ENCODE measurements at regions not wholly inside any gene's neighbourhood (a gene's known extent, or its start where the extent isn't known, plus 50 kb on each side); places are given as distances from the start of the nearest gene placed in this dataset.
"Not testable (repeated sequence)": the region's sequence is repeated elsewhere in the genome, so short reads cannot be mapped to it uniquely, and the experiment has no call there.

DNA sequence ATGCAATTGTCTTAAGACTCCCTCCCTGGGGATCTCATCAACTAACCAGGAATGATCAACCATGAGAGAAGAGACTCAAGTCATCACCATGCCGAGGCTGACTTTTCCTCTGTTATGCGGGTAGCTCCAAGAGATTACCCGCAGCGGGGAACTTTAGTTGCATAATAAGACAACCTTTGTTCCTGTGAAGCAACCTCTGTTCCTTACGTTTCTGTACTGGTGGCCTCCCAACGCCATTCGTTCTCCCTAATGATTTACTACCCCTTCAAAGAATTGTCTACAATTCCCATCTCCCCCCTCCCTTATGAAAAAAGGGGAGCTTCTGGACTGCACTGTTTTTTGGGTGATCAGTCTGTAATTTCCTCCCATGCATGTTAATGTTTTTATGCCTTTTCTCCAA, 66.1 kb upstream of the LRPPRC start:
- no peaks in the 10 kb centered on the region for H3K9me3 ChIP-seq (ENCODE audit: control insufficient read depth, low read length)
- H3K4me3 ChIP-seq (ENCODE audit: insufficient read depth, low read depth, low read length, poor library complexity, severe bottlenecking) = no peak overlapping the region
- H3K36me3 ChIP-seq (ENCODE audit: control insufficient read depth, insufficient read depth, low read length) = no peaks in the 10 kb centered on the region
- H3K27me3 ChIP-seq (replicated peaks; ENCODE audit: control insufficient read depth, insufficient read depth, low read length, poor library complexity, severe bottlenecking) = no peaks in the 10 kb centered on the region
- no peak for DNase-seq
- no peaks in the 10 kb centered on the region for H3K4me1 ChIP-seq (ENCODE audit: control insufficient read depth, insufficient read depth, low read length, poor library complexity, severe bottlenecking)
- H3K27ac ChIP-seq (ENCODE audit: insufficient read depth, low read length, poor library complexity, severe bottlenecking) = no peak overlapping the region

DNA sequence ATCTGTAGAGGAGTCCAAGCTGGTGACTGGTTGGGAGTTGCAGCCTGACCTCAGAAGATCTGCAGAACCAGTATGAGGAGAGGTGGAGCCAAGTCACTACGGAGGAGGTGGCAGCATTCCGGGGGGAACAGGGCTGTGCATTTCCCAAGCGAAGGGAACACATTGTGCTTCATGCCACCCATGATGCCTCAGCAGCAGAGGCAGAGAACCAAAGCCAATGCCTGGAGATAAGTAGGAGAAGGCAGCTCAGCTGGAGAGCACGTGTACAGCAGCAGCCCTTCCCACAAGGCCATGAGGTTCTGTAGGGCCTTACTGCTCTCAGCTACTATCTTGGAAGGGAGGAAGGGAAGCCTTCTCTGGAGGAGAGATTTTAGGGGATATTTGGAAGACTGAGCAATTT, 67.2 kb upstream of the LRPPRC start:
- Histone ChIP-seq H3K4me3 (ENCODE audit: insufficient read depth, low read depth, low read length, poor library complexity, severe bottlenecking) (no peak overlapping the region), H3K9me3 (ENCODE audit: control insufficient read depth, low read length) (no peaks in the 10 kb centered on the region), H3K27ac (ENCODE audit: insufficient read depth, low read length, poor library complexity, severe bottlenecking) (no peak overlapping the region), H3K36me3 (ENCODE audit: control insufficient read depth, insufficient read depth, low read length) (no peaks in the 10 kb centered on the region), H3K4me1 (ENCODE audit: control insufficient read depth, insufficient read depth, low read length, poor library complexity, severe bottlenecking) (no peaks in the 10 kb centered on the region), H3K27me3 (replicated peaks; ENCODE audit: control insufficient read depth, insufficient read depth, low read length, poor library complexity, severe bottlenecking) (no peaks in the 10 kb centered on the region)
- no peak for DNase-seq

DNA sequence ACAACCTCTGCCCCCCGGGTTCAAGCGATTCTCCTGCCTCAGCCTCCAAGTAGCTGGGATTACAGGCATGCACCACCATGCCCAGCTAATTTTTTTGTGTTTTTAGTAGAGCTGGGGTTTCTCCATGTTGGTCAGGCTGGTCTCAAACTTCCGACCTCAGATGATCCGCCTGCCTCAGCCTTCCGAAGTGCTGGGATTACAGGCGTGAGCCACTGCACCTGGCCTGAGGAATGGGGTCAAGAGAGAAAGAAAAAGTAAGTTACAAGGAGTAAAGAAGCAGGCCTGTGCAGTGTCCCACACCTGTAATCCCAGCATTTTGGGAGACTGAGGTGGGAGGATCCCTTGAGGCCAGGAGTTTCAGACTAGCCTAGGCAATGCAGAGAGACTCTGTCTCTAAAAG, 68.5 kb upstream of the LRPPRC start:
- not testable (repeated sequence) for H3K27ac ChIP-seq (ENCODE audit: insufficient read depth, low read length, poor library complexity, severe bottlenecking); H3K4me3 ChIP-seq (ENCODE audit: insufficient read depth, low read depth, low read length, poor library complexity, severe bottlenecking); DNase-seq; H3K9me3 ChIP-seq (ENCODE audit: control insufficient read depth, low read length); H3K36me3 ChIP-seq (ENCODE audit: control insufficient read depth, insufficient read depth, low read length); H3K4me1 ChIP-seq (ENCODE audit: control insufficient read depth, insufficient read depth, low read length, poor library complexity, severe bottlenecking); H3K27me3 ChIP-seq (replicated peaks; ENCODE audit: control insufficient read depth, insufficient read depth, low read length, poor library complexity, severe bottlenecking)

DNA sequence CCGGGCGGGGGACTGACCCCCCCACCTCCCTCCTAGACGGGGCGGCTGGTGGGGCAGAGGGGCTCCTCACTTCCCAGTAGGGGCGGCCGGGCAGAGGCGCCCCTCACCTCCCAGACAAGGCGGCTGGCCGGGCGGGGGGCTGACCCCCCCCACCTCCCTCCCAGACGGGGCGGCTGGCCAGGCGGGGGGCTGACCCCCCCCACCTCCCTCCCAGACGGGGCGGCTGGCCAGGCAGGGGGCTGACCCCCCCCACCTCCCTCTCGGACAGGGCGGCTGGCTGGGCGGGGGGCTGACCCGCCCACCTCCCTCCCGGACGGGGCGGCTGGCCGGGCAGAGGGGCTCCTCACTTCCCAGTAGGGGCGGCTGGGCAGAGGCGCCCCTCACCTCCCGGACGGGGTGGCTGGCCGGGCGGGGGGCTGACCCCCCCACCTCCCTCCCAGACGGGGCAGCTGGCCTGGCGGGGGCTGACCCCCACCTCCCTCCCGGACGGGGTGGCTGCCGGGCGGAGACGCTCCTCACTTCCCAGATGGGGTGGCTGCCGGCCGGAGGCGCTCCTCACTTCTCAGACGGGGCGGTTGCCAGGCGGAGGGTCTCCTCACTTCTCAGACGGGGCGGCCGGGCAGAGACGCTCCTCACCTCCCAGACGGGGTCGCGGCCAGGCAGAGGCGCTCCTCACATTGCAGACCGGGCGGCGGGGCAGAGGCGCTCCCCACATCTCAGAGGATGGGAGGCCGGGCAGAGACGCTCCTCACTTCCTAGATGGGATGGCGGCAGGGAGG, 71.4 kb upstream of the LRPPRC start:
- H3K27me3 ChIP-seq (replicated peaks; ENCODE audit: control insufficient read depth, insufficient read depth, low read length, poor library complexity, severe bottlenecking); H3K4me1 ChIP-seq (ENCODE audit: control insufficient read depth, insufficient read depth, low read length, poor library complexity, severe bottlenecking); H3K27ac ChIP-seq (ENCODE audit: insufficient read depth, low read length, poor library complexity, severe bottlenecking); H3K4me3 ChIP-seq (ENCODE audit: insufficient read depth, low read depth, low read length, poor library complexity, severe bottlenecking); H3K9me3 ChIP-seq (ENCODE audit: control insufficient read depth, low read length); DNase-seq; H3K36me3 ChIP-seq (ENCODE audit: control insufficient read depth, insufficient read depth, low read length): not testable (repeated sequence)

DNA sequence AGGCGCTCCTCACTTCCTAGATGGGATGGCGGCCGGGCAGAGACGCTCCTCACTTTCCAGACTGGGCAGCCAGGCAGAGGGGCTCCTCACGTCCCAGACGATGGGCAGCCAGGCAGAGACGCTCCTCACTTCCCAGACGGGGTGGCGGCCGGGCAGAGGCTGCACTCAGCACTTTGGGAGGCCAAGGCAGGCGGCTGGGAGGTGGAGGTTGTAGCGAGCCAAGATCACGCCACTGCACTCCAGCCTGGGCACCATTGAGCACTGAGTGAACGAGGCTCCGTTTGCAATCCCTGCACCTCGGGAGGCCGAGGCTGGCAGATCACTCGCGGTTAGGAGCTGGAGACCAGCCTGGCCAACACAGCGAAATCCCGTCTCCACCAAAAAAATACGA, 72.0 kb upstream of the LRPPRC start:
- H3K4me3 ChIP-seq (ENCODE audit: insufficient read depth, low read depth, low read length, poor library complexity, severe bottlenecking); H3K9me3 ChIP-seq (ENCODE audit: control insufficient read depth, low read length); H3K4me1 ChIP-seq (ENCODE audit: control insufficient read depth, insufficient read depth, low read length, poor library complexity, severe bottlenecking); H3K27ac ChIP-seq (ENCODE audit: insufficient read depth, low read length, poor library complexity, severe bottlenecking); H3K36me3 ChIP-seq (ENCODE audit: control insufficient read depth, insufficient read depth, low read length); DNase-seq; H3K27me3 ChIP-seq (replicated peaks; ENCODE audit: control insufficient read depth, insufficient read depth, low read length, poor library complexity, severe bottlenecking): not testable (repeated sequence)

DNA sequence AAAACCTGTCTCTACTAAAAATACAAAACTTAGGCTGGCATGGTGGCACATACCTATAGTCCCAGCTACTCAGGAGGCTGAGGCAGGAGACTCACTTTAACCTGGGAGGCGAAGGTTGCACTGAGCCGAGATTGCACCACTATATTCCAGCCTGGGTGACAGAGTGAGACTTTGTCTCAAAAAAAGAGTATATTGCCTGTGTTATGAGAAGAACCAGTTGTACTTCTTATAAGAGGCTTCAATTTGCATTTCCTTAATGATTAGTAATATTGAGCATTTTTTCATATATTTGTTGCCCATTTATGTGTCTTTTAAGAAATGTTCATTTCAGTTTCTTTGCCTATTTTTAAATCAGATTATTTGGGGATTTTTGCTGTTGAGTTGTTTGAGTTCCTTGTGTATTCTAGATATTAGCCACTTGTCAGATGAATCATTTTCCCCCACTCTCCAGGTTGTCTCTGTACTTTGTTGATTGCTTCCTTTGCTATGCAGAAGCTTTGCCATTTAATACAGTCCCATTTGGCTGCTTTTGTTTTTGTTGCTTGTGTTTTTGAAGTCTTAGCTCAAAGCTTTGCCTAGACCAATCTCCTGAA, 75.8 kb upstream of the LRPPRC start:
- Histone ChIP-seq H3K27me3 (replicated peaks; ENCODE audit: control insufficient read depth, insufficient read depth, low read length, poor library complexity, severe bottlenecking) (no peaks in the 10 kb centered on the region), H3K4me1 (ENCODE audit: control insufficient read depth, insufficient read depth, low read length, poor library complexity, severe bottlenecking) (no peaks in the 10 kb centered on the region), H3K4me3 (ENCODE audit: insufficient read depth, low read depth, low read length, poor library complexity, severe bottlenecking) (no peak overlapping the region), H3K36me3 (ENCODE audit: control insufficient read depth, insufficient read depth, low read length) (no peaks in the 10 kb centered on the region), H3K27ac (ENCODE audit: insufficient read depth, low read length, poor library complexity, severe bottlenecking) (no peak overlapping the region), H3K9me3 (ENCODE audit: control insufficient read depth, low read length) (no peaks in the 10 kb centered on the region)
- no peak for DNase-seq

DNA sequence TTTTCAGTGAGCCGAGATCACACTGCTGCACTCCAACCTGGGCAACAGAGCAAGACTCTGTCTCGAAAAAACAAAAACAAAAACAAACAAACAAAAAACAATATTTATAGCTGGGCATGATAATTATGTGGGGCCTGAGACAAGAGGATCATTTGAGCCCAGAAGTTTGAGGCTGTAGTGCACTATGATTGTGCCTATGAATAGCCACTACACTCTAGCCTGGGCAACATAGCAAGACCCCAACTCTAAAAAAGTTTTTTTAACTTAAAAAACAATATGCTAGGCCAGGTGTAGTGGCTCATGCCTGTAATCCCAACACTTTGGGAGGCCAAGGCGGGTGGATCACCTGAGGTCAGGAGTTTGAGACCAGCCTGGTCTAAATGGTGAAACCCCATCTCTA, 77.9 kb upstream of the LRPPRC start:
- not testable (repeated sequence) for H3K9me3 ChIP-seq (ENCODE audit: control insufficient read depth, low read length); H3K4me1 ChIP-seq (ENCODE audit: control insufficient read depth, insufficient read depth, low read length, poor library complexity, severe bottlenecking); H3K27ac ChIP-seq (ENCODE audit: insufficient read depth, low read length, poor library complexity, severe bottlenecking); H3K27me3 ChIP-seq (replicated peaks; ENCODE audit: control insufficient read depth, insufficient read depth, low read length, poor library complexity, severe bottlenecking); DNase-seq; H3K36me3 ChIP-seq (ENCODE audit: control insufficient read depth, insufficient read depth, low read length); H3K4me3 ChIP-seq (ENCODE audit: insufficient read depth, low read depth, low read length, poor library complexity, severe bottlenecking)

DNA sequence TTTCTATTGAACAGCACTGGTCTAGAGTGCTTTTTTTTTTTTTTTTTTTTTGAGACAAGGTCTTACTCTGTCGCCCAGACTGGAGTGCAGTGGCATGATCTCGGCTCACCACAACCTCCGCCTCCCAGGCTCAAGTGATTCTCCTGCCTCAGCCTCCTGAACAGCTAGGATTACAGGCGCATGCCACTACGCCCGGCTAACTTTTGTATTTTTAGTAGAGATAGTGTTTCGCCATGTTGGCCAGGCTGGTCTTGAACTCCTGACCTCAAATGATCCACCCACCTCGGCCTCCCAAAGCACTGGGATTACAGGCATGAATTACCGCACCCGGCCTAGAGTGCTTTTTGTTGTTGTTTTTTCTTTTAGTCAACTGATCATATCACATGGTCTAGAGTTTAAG, 79.0 kb upstream of the LRPPRC start:
- not testable (repeated sequence) for H3K4me3 ChIP-seq (ENCODE audit: insufficient read depth, low read depth, low read length, poor library complexity, severe bottlenecking); H3K4me1 ChIP-seq (ENCODE audit: control insufficient read depth, insufficient read depth, low read length, poor library complexity, severe bottlenecking); H3K9me3 ChIP-seq (ENCODE audit: control insufficient read depth, low read length); H3K36me3 ChIP-seq (ENCODE audit: control insufficient read depth, insufficient read depth, low read length); DNase-seq; H3K27me3 ChIP-seq (replicated peaks; ENCODE audit: control insufficient read depth, insufficient read depth, low read length, poor library complexity, severe bottlenecking); H3K27ac ChIP-seq (ENCODE audit: insufficient read depth, low read length, poor library complexity, severe bottlenecking)

DNA sequence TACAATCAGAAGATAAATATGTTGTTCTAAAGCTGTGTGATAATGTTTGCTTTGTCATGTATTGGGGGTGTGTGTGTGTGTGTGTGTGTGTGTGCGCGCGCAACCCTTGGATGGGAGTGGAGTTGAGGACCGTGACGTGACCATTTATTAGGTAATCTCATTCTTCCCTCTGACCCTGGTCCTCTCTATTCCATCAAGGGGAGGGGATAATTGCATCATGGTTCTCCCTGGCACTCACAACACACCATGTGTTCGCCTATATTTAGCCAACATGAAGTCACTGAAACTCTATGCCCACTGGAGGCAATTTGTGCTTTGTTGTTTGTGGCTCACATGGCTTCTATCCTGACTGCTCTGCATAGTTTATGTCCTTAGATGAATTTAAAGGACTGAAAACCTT, 79.8 kb upstream of the LRPPRC start:
- H3K27ac ChIP-seq (ENCODE audit: insufficient read depth, low read length, poor library complexity, severe bottlenecking) = no peak overlapping the region
- DNase-seq = no peak

DNA sequence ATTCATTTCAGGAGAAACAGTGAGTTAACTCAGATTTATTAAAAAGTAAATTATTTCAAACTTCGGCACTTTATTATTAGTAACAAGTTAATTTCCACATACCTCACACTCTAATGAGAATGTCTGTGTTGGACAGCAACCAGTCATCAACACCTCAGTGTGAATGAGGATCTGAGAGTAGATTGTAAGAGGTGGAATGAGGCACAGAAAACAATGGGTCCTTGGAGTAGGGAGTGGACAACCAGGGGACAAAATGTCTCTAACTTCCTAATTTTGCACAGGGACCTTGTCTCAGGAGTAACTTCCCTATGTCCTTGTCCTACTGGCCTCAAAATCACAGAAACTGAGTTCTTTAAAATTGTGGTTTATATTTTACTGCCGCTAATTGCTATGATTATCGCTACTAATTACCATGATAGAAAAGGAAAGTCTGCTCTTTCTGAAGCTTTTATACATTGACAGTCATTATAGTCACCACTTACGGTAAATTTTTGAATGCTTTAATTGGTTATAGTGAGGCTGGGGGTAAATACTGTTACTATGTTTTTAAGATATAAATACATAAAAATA, 82.2 kb upstream of the LRPPRC start:
- no peak overlapping the region for H3K4me3 ChIP-seq (ENCODE audit: insufficient read depth, low read depth, low read length, poor library complexity, severe bottlenecking)
- no peak for DNase-seq
- no peaks in the 10 kb centered on the region for H3K9me3 ChIP-seq (ENCODE audit: control insufficient read depth, low read length)
- H3K27ac ChIP-seq (ENCODE audit: insufficient read depth, low read length, poor library complexity, severe bottlenecking) = no peak overlapping the region
- no peaks in the 10 kb centered on the region for H3K4me1 ChIP-seq (ENCODE audit: control insufficient read depth, insufficient read depth, low read length, poor library complexity, severe bottlenecking)
- H3K36me3 ChIP-seq (ENCODE audit: control insufficient read depth, insufficient read depth, low read length) = no peaks in the 10 kb centered on the region
- no peaks in the 10 kb centered on the region for H3K27me3 ChIP-seq (replicated peaks; ENCODE audit: control insufficient read depth, insufficient read depth, low read length, poor library complexity, severe bottlenecking)

More for the DNA sequence above, 79.8 kb upstream of the LRPPRC start:
- no peaks in the 10 kb centered on the region for H3K36me3 ChIP-seq (ENCODE audit: control insufficient read depth, insufficient read depth, low read length)
- H3K27me3 ChIP-seq (replicated peaks; ENCODE audit: control insufficient read depth, insufficient read depth, low read length, poor library complexity, severe bottlenecking) = no peaks in the 10 kb centered on the region
- no peaks in the 10 kb centered on the region for H3K4me1 ChIP-seq (ENCODE audit: control insufficient read depth, insufficient read depth, low read length, poor library complexity, severe bottlenecking)
- H3K4me3 ChIP-seq (ENCODE audit: insufficient read depth, low read depth, low read length, poor library complexity, severe bottlenecking) = no peak overlapping the region
- no peaks in the 10 kb centered on the region for H3K9me3 ChIP-seq (ENCODE audit: control insufficient read depth, low read length)

All from effector memory CD4-positive, alpha-beta T cell (primary cell).